GM12801 (cell line): ENCODE measurements at regions not wholly inside any gene's neighbourhood (a gene's known extent, or its start where the extent isn't known, plus 50 kb on each side); places are given as distances from the start of the nearest gene placed in this dataset.

ENCODE experiments used
- CTCF ChIP-seq: IDR thresholded peaks from one replicate; pipeline ENCODE4 v1.5.1; 2011; ENCODE audit warnings: control low read depth; ENCODE audit not compliant: insufficient read length; ENCODE audit errors: extremely low read depth

- TF ChIP-seq CTCF: no peak
Measured at GRCh38 chr2:60234274-60234986, 319.0 kb downstream of the BCL11A start.

- TF ChIP-seq CTCF: no peak
Measured at GRCh38 chr2:60230596-60230995, 322.9 kb downstream of the BCL11A start.

GRCh38 chr2:60230037-60230436, 323.4 kb downstream of the BCL11A start:
- TF ChIP-seq CTCF: no peak

GRCh38 chr2:60226943-60227342, 326.5 kb downstream of the BCL11A start:
- no peak for TF ChIP-seq CTCF

GRCh38 chr2:60226191-60226590, 327.3 kb downstream of the BCL11A start:
- TF ChIP-seq CTCF: no peak

GRCh38 chr2:60223859-60224258, 329.6 kb downstream of the BCL11A start:
- no peak for TF ChIP-seq CTCF

GRCh38 chr2:60221098-60221497, 332.4 kb downstream of the BCL11A start:
- no peak for TF ChIP-seq CTCF
